Kidney epithelial cell (primary cell): ENCODE measurements at regions not wholly inside any gene's neighbourhood (a gene's known extent, or its start where the extent isn't known, plus 50 kb on each side); places are given as distances from the start of the nearest gene placed in this dataset.

Experiments
- DNase-seq: peaks from one replicate; pipeline ENCODE4 v3.0.0-alpha.2; 2010; ENCODE audit warnings: low read depth
- H3K27me3 ChIP-seq: 2 replicates; pipeline ENCODE4 v1.6.0; 2011; ENCODE audit warnings: low read length; ENCODE audit not compliant: control insufficient read depth, insufficient read depth
- H3K36me3 ChIP-seq: 2 replicates; pipeline ENCODE4 v1.5.1; 2011; ENCODE audit warnings: low read length; ENCODE audit not compliant: control insufficient read depth, insufficient read depth
- H3K4me3 ChIP-seq: 2 replicates; pipeline ENCODE4 v1.5.1; 2011; ENCODE audit warnings: low read depth, mild to moderate bottlenecking, control low read depth, low read length
- TF ChIP-seq, protein P1 (sequence below): IDR thresholded peaks from 2 replicates; pipeline ENCODE4 v1.5.1; 2011; ENCODE audit warnings: mild to moderate bottlenecking, moderate library complexity, low read length, control low read depth, inconsistent platforms; ENCODE audit not compliant: insufficient read depth, poor library complexity, severe bottlenecking

DNA sequence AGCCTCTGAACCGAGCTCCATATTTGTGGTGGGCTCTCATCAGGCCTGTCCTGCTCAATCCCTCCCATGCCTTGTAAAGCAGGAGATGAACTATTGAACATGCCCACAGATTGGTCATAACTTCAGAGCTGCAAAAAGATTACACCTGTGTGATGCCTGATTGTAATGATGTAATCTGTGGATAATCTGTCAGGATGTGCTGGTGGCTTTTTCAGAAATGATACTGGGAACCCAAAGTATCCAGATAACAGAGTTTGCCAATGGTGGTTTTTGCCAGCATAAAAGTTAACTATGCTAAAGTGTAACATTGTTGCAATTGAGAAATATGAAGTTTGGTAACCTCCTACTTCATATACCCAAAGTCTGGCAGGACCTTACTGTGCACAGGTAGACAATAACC, 393.4 kb downstream of the RAPGEF2 start:
- no peak for DNase-seq
- TF ChIP-seq, protein P1, sequence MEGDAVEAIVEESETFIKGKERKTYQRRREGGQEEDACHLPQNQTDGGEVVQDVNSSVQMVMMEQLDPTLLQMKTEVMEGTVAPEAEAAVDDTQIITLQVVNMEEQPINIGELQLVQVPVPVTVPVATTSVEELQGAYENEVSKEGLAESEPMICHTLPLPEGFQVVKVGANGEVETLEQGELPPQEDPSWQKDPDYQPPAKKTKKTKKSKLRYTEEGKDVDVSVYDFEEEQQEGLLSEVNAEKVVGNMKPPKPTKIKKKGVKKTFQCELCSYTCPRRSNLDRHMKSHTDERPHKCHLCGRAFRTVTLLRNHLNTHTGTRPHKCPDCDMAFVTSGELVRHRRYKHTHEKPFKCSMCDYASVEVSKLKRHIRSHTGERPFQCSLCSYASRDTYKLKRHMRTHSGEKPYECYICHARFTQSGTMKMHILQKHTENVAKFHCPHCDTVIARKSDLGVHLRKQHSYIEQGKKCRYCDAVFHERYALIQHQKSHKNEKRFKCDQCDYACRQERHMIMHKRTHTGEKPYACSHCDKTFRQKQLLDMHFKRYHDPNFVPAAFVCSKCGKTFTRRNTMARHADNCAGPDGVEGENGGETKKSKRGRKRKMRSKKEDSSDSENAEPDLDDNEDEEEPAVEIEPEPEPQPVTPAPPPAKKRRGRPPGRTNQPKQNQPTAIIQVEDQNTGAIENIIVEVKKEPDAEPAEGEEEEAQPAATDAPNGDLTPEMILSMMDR = no peak
- Histone ChIP-seq H3K27me3 (no peaks in the 10 kb centered on the region), H3K4me3 (no peak overlapping the region), H3K36me3 (no peaks in the 10 kb centered on the region)

DNA sequence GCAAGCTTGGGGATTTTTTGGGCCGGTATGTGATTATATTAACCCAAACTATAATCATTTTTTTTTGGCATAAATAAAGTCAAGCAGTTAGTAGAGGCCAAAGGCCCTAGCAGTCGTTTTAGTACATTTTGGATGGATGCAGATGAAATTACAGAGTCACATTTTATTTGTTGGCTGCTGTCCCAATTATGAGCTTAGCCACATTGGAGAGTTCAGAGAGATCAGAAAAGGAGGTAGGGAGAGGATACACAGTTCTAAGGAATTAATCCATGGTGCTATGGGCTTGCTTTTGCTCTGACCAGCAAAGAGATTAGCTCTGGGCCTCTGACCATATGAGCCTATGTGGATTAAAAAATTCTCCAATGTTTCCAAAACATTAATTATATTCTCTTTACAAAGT, 395.1 kb downstream of the RAPGEF2 start:
- H3K27me3 ChIP-seq = no peaks in the 10 kb centered on the region
- no peak overlapping the region for H3K4me3 ChIP-seq
- DNase-seq = no peak
- TF ChIP-seq, protein P1 = no peak
- no peaks in the 10 kb centered on the region for H3K36me3 ChIP-seq

DNA sequence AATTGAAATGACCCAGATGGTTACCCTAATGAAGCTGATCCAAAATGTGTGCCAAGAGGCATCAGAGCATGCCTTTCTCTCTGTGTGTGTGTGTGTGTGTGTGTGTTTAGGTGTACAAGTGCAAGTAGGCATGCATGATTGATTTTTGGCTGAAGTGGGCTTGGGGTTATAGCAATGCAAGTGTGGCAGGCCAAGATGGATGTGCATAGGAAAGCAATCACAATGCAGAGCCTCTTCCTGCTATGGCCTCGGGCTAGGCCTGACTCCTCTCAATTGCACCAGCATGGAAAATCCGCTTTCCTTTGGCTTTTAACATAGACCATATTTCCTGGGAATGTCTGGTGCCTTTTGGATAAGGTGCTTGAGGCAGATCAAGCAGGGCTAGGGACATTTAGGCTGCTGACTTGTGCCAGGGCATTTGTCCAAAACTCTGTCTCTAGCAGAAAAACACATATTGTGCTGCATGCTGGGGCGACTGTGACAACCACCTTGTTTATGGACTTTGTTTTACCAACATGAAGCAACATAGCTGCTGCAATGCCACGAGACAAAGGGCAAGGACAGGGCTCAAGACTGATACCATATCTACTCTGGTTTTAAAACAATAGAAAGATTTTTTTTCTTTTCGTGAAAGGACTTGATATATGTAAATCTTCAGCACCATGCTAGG, 395.7 kb downstream of the RAPGEF2 start:
- no peak for DNase-seq
- no peaks in the 10 kb centered on the region for H3K36me3 ChIP-seq
- no peak overlapping the region for H3K4me3 ChIP-seq
- no peaks in the 10 kb centered on the region for H3K27me3 ChIP-seq
- TF ChIP-seq, protein P1 = no peak

DNA sequence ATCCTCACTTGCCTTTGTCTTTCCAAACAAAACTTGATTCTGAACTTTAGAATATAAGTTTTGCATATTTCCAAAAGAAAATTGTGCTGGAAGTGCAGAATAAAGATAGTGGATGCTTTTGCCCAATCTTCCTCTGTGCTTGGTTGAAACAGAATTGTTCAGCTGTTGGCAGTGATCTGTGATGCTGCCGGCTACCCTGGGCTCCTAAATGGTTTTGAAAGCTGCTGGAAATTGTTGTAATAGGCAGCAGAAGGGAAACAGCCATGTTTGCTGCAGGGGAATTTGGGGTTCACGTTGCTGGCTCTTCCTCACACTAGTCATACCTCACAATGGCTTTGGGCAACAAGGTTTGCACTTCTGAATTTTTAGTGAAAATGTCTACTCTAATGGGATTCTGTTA, 398.0 kb downstream of the RAPGEF2 start:
- Histone ChIP-seq H3K4me3 (no peak overlapping the region), H3K27me3 (no peaks in the 10 kb centered on the region), H3K36me3 (no peaks in the 10 kb centered on the region)
- TF ChIP-seq, protein P1 = no peak
- DNase-seq = no peak

DNA sequence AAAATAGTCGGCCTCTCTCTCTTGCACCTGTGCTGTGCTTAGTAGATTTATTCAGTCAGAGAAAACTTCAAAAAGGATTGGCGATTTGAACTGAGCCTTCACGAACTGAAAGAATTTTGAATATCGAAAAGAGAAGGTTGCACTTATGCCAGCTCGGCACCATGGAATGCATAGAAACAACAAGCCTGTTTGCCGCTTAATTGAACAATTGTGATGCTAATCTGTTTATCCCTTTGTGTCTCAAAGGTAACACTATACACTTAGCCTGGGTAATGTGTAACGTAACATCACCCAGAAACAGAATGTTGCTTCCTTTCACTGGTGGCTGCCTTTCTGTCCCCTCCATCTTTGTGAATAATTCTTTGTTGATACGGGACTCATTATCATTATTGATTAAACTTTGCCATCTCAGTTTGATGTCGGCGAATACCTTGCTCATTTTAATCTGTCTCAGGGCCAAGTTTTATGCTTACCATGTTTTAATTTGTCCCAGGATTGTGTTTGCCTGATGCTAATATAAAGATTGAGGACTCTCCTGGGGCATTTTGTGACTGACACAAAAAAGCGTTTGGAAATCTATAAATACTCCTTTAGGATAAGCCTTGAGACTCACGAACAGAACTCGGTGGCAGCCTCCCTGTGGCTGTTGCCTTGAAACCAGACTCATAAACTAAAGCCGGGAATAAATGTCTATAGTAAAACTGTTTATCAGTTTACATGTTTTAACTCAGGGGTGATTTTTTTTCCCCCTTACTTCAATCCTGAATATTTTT, 400.5 kb downstream of the RAPGEF2 start:
- H3K36me3 ChIP-seq = no peaks in the 10 kb centered on the region
- no peaks in the 10 kb centered on the region for H3K27me3 ChIP-seq
- no peak for DNase-seq
- TF ChIP-seq, protein P1 = no peak
- no peak overlapping the region for H3K4me3 ChIP-seq
